Caco-2 (cell line): ENCODE measurements at regions not wholly inside any gene's neighbourhood (a gene's known extent, or its start where the extent isn't known, plus 50 kb on each side); places are given as distances from the start of the nearest gene placed in this dataset.

Experiments
- BruUV-seq: library from RNA; stranded (reverse); fragments of 400-500 nt; replicated peaks from 2 replicates; lab custom pipeline; 2021; lab: Mats Ljungman, UMichigan
- CTCF ChIA-PET: fragments of 300-600 bp; sonication (Branson Sonifier 250); formaldehyde crosslinking; loops from one replicate; lab custom pipeline; 2022; ENCODE audit warnings: antibody characterized with exemption; lab: Charles Lee
- POLR2A ChIA-PET: fragments of 300-600 bp; sonication (Branson Sonifier 250); formaldehyde crosslinking; loops from one replicate; lab custom pipeline; 2022; ENCODE audit warnings: antibody characterized with exemption; lab: Charles Lee
- DNase-seq, 2 experiments: peaks; one replicate each; pipeline versions ENCODE4 v3.0.0 to v3.0.0-alpha.2; 2020 to 2022
- H3K27me3 ChIP-seq: replicated peaks from 2 replicates; pipeline ENCODE4 v1.6.0; 2011; ENCODE audit warnings: low read length; ENCODE audit not compliant: control insufficient read depth, insufficient read depth
- H3K36me3 ChIP-seq: 2 replicates; pipeline ENCODE4 v1.5.1; 2011; ENCODE audit warnings: low read length; ENCODE audit not compliant: control insufficient read depth, insufficient read depth
- H3K4me1 ChIP-seq: fragments of 250-450 bp; sonication (Bioruptor Pico); 2 replicates; pipeline ENCODE4 v1.5.1; 2020; ENCODE audit warnings: mild to moderate bottlenecking
- H3K4me3 ChIP-seq: 2 replicates; pipeline ENCODE4 v1.5.1; 2011; ENCODE audit warnings: low read depth, mild to moderate bottlenecking, control low read depth, low read length
- H3K9me3 ChIP-seq: fragments of 250-450 bp; sonication (Bioruptor Pico); 2 replicates; pipeline ENCODE4 v1.5.1; 2020; ENCODE audit warnings: mild to moderate bottlenecking, moderate library complexity
- H3K27ac Mint-ChIP-seq: one replicate; pipeline ENCODE4 v1.8.0; 2022; ENCODE audit warnings: mixed read lengths; ENCODE audit not compliant: unreplicated experiment
- H3K27me3 Mint-ChIP-seq: one replicate; pipeline ENCODE4 v1.8.0; 2022; ENCODE audit warnings: mixed read lengths; ENCODE audit not compliant: insufficient read depth, unreplicated experiment
- H3K36me3 Mint-ChIP-seq: one replicate; pipeline ENCODE4 v1.8.0; 2022; ENCODE audit warnings: mild to moderate bottlenecking, mixed read lengths; ENCODE audit not compliant: insufficient read depth, unreplicated experiment
- H3K4me1 Mint-ChIP-seq: one replicate; pipeline ENCODE4 v1.8.0; 2022; ENCODE audit warnings: low read depth, mixed read lengths; ENCODE audit not compliant: unreplicated experiment
- H3K4me3 Mint-ChIP-seq: one replicate; pipeline ENCODE4 v1.8.0; 2022; ENCODE audit warnings: mild to moderate bottlenecking, moderate library complexity, mixed read lengths; ENCODE audit not compliant: unreplicated experiment
- H3K9me3 Mint-ChIP-seq: one replicate; pipeline ENCODE4 v1.8.0; 2022; ENCODE audit warnings: mixed read lengths; ENCODE audit not compliant: unreplicated experiment
- intact Hi-C: fragments of 100-400 bp; cut with micrococcal nuclease; formaldehyde crosslinking; loops from one replicate; pipeline ENCODE4 v1.10.0; 2022; ENCODE audit not compliant: unreplicated experiment
- TF ChIP-seq, protein P1 (sequence below), 2 experiments: fragments of 200-600 bp in 1 of 2; IDR thresholded peaks; 1 replicate in 1 of 2; 2 replicates in 1 of 2; pipeline versions ENCODE4 v1.5.1 to v1.8.0; 2011 to 2022; ENCODE audit warnings: antibody characterized with exemption in 1 of 2, control low read depth in 1 of 2, inconsistent platforms in 1 of 2, low read depth in 1 of 2, low read length in 1 of 2, mild to moderate bottlenecking in 1 of 2, moderate library complexity in 1 of 2; ENCODE audit not compliant: insufficient read depth in 1 of 2, severe bottlenecking in 1 of 2, unreplicated experiment in 1 of 2

DNA sequence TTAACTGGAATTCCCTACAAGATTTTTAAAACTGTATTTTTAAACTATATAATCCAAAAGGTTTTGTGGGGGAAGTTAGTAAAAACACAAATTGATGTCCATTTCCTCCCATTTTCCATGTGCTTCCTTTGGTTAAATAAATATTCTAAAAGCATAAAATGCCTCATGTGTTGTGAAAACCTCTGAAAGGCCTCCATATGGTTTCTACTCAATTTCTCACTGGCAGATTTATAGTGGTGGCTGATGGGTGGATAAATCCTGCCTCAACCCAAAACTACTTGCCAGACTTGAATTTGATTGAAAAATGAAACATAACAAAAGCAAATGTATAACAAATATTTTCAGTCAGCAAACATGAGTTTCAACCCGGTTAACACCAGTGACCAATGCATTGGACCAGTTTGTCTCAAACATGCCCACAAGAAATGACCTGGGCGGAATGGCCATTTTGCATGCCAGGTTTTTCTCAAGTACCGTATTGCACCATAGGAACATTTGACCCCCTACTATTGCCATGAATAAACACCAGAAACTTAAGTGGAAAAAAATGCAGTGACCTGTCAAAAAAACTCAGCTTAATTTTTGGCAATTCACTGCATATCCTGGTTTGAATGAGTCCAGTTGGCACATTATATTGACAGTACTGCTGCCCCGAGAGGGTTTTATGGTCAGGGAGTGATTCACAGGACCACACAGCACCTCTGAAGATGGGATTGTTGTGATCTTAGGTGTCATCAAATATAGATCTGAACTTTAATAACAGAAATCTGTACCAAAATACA lies 454.6 kb upstream of the ANKRD30A start:
- POLR2A ChIA-PET = no interaction called here
- H3K4me3 ChIP-seq = no peak overlapping the region

DNA sequence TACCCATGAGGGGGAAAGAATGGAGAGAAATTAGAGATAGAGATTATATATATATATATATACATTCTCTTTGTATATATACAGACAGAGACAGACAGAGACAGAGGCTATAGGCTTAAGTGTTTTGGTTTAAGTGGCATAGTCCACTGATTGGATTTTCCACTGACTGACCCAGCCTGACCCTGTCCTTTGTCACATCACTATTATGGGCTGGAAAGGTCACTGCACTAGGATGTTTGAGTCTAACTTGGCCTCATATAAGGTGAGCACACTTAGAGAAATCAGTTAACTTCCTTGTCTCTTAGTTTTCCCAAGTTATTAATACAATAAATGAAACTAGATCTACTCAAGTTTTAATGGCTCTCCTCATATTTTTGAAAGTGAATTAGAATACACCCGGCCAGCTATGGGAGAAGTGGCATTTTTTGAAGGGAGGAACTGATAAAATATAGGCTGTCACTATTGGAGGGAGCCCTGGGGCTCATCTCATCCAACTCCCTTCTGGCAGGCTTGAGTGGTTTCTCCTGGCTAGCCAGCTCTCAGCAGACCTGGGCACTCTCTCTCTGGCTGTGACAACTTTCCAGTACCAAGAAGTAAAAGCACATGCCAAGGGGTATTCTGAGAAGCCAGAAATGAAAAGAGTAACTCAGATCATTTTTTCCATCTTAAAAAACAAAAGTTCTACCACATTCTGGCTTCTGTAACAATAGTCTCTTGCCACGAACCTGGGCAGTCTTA lies 455.6 kb upstream of the ANKRD30A start:
- ChIA-PET CTCF (no interaction called here), POLR2A (no interaction called here)
- H3K36me3 Mint-ChIP-seq = no peaks in the 10 kb centered on the region
- peaks cover 3% of the 10 kb centered on the region for H3K27me3 Mint-ChIP-seq
- Histone ChIP-seq H3K27me3 (no peaks in the 10 kb centered on the region), H3K36me3 (no peaks in the 10 kb centered on the region), H3K4me3 (no peak overlapping the region), H3K9me3 (no peaks in the 10 kb centered on the region), H3K4me1 (no peaks in the 10 kb centered on the region)
- BruUV-seq = no TSS peak
- H3K9me3 Mint-ChIP-seq = peaks cover 12% of the 10 kb centered on the region
- intact Hi-C loops = no loop called here
- TF ChIP-seq, protein P1, sequence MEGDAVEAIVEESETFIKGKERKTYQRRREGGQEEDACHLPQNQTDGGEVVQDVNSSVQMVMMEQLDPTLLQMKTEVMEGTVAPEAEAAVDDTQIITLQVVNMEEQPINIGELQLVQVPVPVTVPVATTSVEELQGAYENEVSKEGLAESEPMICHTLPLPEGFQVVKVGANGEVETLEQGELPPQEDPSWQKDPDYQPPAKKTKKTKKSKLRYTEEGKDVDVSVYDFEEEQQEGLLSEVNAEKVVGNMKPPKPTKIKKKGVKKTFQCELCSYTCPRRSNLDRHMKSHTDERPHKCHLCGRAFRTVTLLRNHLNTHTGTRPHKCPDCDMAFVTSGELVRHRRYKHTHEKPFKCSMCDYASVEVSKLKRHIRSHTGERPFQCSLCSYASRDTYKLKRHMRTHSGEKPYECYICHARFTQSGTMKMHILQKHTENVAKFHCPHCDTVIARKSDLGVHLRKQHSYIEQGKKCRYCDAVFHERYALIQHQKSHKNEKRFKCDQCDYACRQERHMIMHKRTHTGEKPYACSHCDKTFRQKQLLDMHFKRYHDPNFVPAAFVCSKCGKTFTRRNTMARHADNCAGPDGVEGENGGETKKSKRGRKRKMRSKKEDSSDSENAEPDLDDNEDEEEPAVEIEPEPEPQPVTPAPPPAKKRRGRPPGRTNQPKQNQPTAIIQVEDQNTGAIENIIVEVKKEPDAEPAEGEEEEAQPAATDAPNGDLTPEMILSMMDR (IDR thresholded peaks at IDR 0.05; ENCODE audit: insufficient read depth in 1 of 2, low read depth in 1 of 2, low read length in 1 of 2, severe bottlenecking in 1 of 2, unreplicated experiment in 1 of 2) = no peak
- H3K27ac Mint-ChIP-seq = no peak overlapping the region
- no peaks in the 10 kb centered on the region for H3K4me1 Mint-ChIP-seq
- DNase-seq = no peak
- no peak overlapping the region for H3K4me3 Mint-ChIP-seq

More for the DNA sequence above, 454.6 kb upstream of the ANKRD30A start:
- no peaks in the 10 kb centered on the region for H3K9me3 ChIP-seq
- DNase-seq = no peak
- Mint-ChIP-seq H3K36me3 (no peaks in the 10 kb centered on the region), H3K27ac (no peak overlapping the region), H3K27me3 (peaks cover 3% of the 10 kb centered on the region), H3K4me3 (no peak overlapping the region), H3K4me1 (no peaks in the 10 kb centered on the region), H3K9me3 (peaks cover 21% of the 10 kb centered on the region)
- no peaks in the 10 kb centered on the region for H3K27me3 ChIP-seq
- intact Hi-C loops = no loop called here
- H3K4me1 ChIP-seq = no peaks in the 10 kb centered on the region
- H3K36me3 ChIP-seq = no peaks in the 10 kb centered on the region
- TF ChIP-seq, protein P1 (IDR thresholded peaks at IDR 0.05; ENCODE audit: insufficient read depth in 1 of 2, low read depth in 1 of 2, low read length in 1 of 2, severe bottlenecking in 1 of 2, unreplicated experiment in 1 of 2) = no peak
- CTCF ChIA-PET = no interaction called here
- BruUV-seq = no TSS peak

DNA sequence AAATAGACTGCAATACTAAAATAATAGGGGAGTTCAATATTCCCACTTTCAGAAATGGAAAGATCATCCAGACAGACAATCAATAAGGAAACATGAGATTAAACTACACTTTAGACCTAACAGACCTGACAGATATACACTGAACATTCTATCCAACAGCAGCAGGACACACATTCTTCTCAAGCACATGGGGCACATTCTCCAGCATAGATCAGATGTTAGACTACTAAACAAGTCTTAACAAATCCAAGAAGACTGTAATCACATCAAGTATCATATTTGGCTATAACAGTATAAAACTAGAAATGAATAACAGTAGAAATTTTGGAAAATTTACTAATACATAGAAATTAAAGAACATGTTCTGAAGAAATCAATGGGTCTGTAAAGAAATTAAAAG lies 458.9 kb upstream of the ANKRD30A start:
- Mint-ChIP-seq H3K4me1 (no peaks in the 10 kb centered on the region), H3K27me3 (peaks cover 3% of the 10 kb centered on the region), H3K36me3 (no peaks in the 10 kb centered on the region), H3K27ac (no peak overlapping the region), H3K4me3 (no peak overlapping the region), H3K9me3 (no peaks in the 10 kb centered on the region)
- TF ChIP-seq, protein P1 (IDR thresholded peaks at IDR 0.05; ENCODE audit: insufficient read depth in 1 of 2, low read depth in 1 of 2, low read length in 1 of 2, severe bottlenecking in 1 of 2, unreplicated experiment in 1 of 2) = no peak
- ChIA-PET CTCF (no interaction called here), POLR2A (no interaction called here)
- Histone ChIP-seq H3K36me3 (no peaks in the 10 kb centered on the region), H3K4me3 (no peak overlapping the region), H3K4me1 (no peaks in the 10 kb centered on the region), H3K27me3 (no peaks in the 10 kb centered on the region), H3K9me3 (no peaks in the 10 kb centered on the region)
- intact Hi-C loops = no loop called here
- no TSS peak for BruUV-seq
- DNase-seq = no peak
